Activated CD4-positive, alpha-beta T cell treated with anti-CD3 and anti-CD28 coated beads, Interleukin-2, amount 50 U/mL, for 16 hours (primary cell): ENCODE measurements at regions not wholly inside any gene's neighbourhood (a gene's known extent, or its start where the extent isn't known, plus 50 kb on each side); places are given as distances from the start of the nearest gene placed in this dataset.

Experiments
- DNase-seq: peaks from one replicate; pipeline ENCODE4 v3.0.0-alpha.2; 2020

- DNase-seq, result no peak
Observed at GRCh38 chr7:26101361-26102151, 50.4 kb upstream of the NFE2L3 start.

- no peak for DNase-seq
Observed at GRCh38 chr7:26102176-26102575, 49.8 kb upstream of the NFE2L3 start.
